ENCODE measurements at regions not wholly inside any gene's neighbourhood (a gene's known extent, or its start where the extent isn't known, plus 50 kb on each side); places are given as distances from the start of the nearest gene placed in this dataset.

DNA sequence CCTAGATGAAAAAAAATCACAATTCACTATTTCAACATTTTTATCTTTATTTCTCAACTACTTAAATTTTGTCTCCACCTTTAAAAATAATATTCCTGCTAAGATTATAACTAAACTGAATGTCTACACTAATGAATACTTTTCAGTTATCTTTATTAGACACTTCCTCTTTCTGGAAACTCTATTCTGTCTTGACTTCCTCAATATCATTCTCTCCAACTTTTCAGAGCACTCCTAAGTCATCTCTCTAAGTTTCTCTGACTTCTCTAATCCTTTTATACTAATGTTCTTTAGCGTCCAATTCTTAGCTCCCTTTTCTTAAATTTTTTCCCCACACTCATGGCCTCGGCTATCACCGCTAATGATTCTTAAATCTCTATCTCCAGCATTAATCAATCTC is 374.2 kb downstream of the FBXO8 start:
- H2BK15ac ChIP-seq (ENCODE audit: low read depth, low read length): no peak overlapping the region
- DNase-seq: no peak
- H3K9me3 ChIP-seq (ENCODE audit: control insufficient read depth, low read depth, low read length): no peaks in the 10 kb centered on the region
- no peaks in the 10 kb centered on the region for H3K27me3 ChIP-seq (ENCODE audit: insufficient read depth, low read length)
- no peaks in the 10 kb centered on the region for H3K23me2 ChIP-seq (ENCODE audit: insufficient read length, low read depth, low read length, poor library complexity, severe bottlenecking)
- no peak overlapping the region for H2BK5ac ChIP-seq (ENCODE audit: insufficient read length, low read length)
- no peak overlapping the region for H4K91ac ChIP-seq (ENCODE audit: insufficient read length, low read depth, low read length)
- no peak overlapping the region for H3K9ac ChIP-seq (ENCODE audit: extremely low read depth, insufficient read length, low read length)
- no peak overlapping the region for H3K4ac ChIP-seq (ENCODE audit: low read depth, low read length)
- no peak overlapping the region for H3T11ph ChIP-seq (ENCODE audit: low read length)
- no CpG with 5 or more reads among the region's 3 CpGs for WGBS (ENCODE audit: extremely low coverage, insufficient read length, low lambda C conversion rate)
- Mint-ChIP-seq H3K9me3 (no peaks in the 10 kb centered on the region), H3K27me3 (ENCODE audit: low read depth) (no peaks in the 10 kb centered on the region), H3K36me3 (ENCODE audit: insufficient read depth in 1 of 3, low read depth in 3 of 3) (no peaks in the 10 kb centered on the region), H3K27ac (no peak overlapping the region), H3K4me1 (no peaks in the 10 kb centered on the region), H3K4me3 (no peak overlapping the region)
- no peak overlapping the region for H3K18ac ChIP-seq (ENCODE audit: insufficient read length, low read depth, low read length)
- H3K79me2 ChIP-seq (ENCODE audit: insufficient read depth, low read length): no peaks in the 10 kb centered on the region
- H3K79me1 ChIP-seq (ENCODE audit: insufficient read depth, low read depth, low read length, poor library complexity, severe bottlenecking): no peaks in the 10 kb centered on the region
- no peak overlapping the region for H3K14ac ChIP-seq (ENCODE audit: insufficient read depth, low read length)
- no peak overlapping the region for H3K4me2 ChIP-seq (ENCODE audit: insufficient read depth, insufficient read length, low read length)
- no peak overlapping the region for H4K5ac ChIP-seq (ENCODE audit: insufficient read length, low read depth, low read length)
- no peak overlapping the region for H3K23ac ChIP-seq (ENCODE audit: insufficient read length, low read depth, low read length)
- H2AK5ac ChIP-seq (ENCODE audit: insufficient read length, low read length): no peak overlapping the region
- no peak overlapping the region for H2AFZ ChIP-seq (ENCODE audit: low read length)
- H3K27ac ChIP-seq (ENCODE audit: insufficient read length, low read depth, low read length): no peak overlapping the region
- H2BK20ac ChIP-seq (ENCODE audit: low read depth, low read length, poor library complexity, severe bottlenecking): no peak overlapping the region
- no peaks in the 10 kb centered on the region for H4K20me1 ChIP-seq (ENCODE audit: control insufficient read depth, insufficient read depth, insufficient read length)
- H3K4me1 ChIP-seq (ENCODE audit: insufficient read depth, low read length): no peaks in the 10 kb centered on the region
- H2BK120ac ChIP-seq (ENCODE audit: low read depth, low read length, poor library complexity, severe bottlenecking): no peak overlapping the region
- H2BK12ac ChIP-seq (ENCODE audit: insufficient read length, low read depth, low read length): no peak overlapping the region
- no peak overlapping the region for H4K8ac ChIP-seq (replicated peaks; ENCODE audit: insufficient read length, low read depth, low read length)
- H3K56ac ChIP-seq (ENCODE audit: insufficient read length, low read depth, low read length): no peak overlapping the region
- TF ChIP-seq, protein P1, sequence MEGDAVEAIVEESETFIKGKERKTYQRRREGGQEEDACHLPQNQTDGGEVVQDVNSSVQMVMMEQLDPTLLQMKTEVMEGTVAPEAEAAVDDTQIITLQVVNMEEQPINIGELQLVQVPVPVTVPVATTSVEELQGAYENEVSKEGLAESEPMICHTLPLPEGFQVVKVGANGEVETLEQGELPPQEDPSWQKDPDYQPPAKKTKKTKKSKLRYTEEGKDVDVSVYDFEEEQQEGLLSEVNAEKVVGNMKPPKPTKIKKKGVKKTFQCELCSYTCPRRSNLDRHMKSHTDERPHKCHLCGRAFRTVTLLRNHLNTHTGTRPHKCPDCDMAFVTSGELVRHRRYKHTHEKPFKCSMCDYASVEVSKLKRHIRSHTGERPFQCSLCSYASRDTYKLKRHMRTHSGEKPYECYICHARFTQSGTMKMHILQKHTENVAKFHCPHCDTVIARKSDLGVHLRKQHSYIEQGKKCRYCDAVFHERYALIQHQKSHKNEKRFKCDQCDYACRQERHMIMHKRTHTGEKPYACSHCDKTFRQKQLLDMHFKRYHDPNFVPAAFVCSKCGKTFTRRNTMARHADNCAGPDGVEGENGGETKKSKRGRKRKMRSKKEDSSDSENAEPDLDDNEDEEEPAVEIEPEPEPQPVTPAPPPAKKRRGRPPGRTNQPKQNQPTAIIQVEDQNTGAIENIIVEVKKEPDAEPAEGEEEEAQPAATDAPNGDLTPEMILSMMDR (conservative IDR thresholded peaks at IDR 0.05): no peak
